Neuronal stem cell (in vitro differentiated cells): ENCODE measurements at regions not wholly inside any gene's neighbourhood (a gene's known extent, or its start where the extent isn't known, plus 50 kb on each side); places are given as distances from the start of the nearest gene placed in this dataset.

Experiments
- DNase-seq: peaks from one replicate; pipeline ENCODE4 v3.0.0-alpha.2; 2013; ENCODE audit warnings: low spot score
- H2AFZ ChIP-seq: one replicate; pipeline ENCODE4 v1.6.1; 2013; ENCODE audit warnings: mild to moderate bottlenecking, low read length, inconsistent platforms
- H2AK5ac ChIP-seq: 2 replicates; pipeline ENCODE4 v1.6.1; 2013; ENCODE audit warnings: low read depth, mild to moderate bottlenecking, inconsistent platforms, low read length, moderate library complexity, mixed read lengths
- H2BK120ac ChIP-seq: 2 replicates; pipeline ENCODE4 v1.6.1; 2013; ENCODE audit warnings: low read depth, mild to moderate bottlenecking, inconsistent platforms, low read length, moderate library complexity, mixed read lengths
- H2BK12ac ChIP-seq: one replicate; pipeline ENCODE4 v1.6.1; 2013; ENCODE audit warnings: low read length, inconsistent platforms
- H2BK15ac ChIP-seq: 2 replicates; pipeline ENCODE4 v1.6.1; 2013; ENCODE audit warnings: mild to moderate bottlenecking, low read length, inconsistent platforms, mixed read lengths
- H2BK5ac ChIP-seq: one replicate; pipeline ENCODE4 v1.6.1; 2013; ENCODE audit warnings: inconsistent platforms, mild to moderate bottlenecking, low read length, moderate library complexity
- H3K14ac ChIP-seq: one replicate; pipeline ENCODE4 v1.6.1; 2013; ENCODE audit warnings: low read length, inconsistent platforms
- H3K18ac ChIP-seq: 2 replicates; pipeline ENCODE4 v1.6.1; 2013; ENCODE audit warnings: low read length, inconsistent platforms
- H3K23ac ChIP-seq: 2 replicates; pipeline ENCODE4 v1.6.1; 2013; ENCODE audit warnings: low read depth, mild to moderate bottlenecking, mixed read lengths, low read length, inconsistent platforms; ENCODE audit not compliant: poor library complexity
- H3K27ac ChIP-seq: replicated peaks from 3 replicates; pipeline ENCODE4 v1.5.1; 2013; ENCODE audit warnings: low read length, inconsistent platforms
- H3K27me3 ChIP-seq, 3 experiments: 2 replicates each; pipeline ENCODE4 v1.6.1; 2013; ENCODE audit warnings: low read length in 3 of 3, mild to moderate bottlenecking in 2 of 3, inconsistent platforms in 1 of 3, low read depth in 1 of 3, mixed read lengths in 1 of 3, moderate library complexity in 1 of 3; ENCODE audit not compliant: control insufficient read depth in 3 of 3, insufficient read depth in 3 of 3
- H3K36me3 ChIP-seq, 2 donors: replicated peaks in 1 of 2; 2 replicates each; pipeline ENCODE4 v1.6.1; 2013; ENCODE audit warnings: low read length in 2 of 2; ENCODE audit not compliant: control insufficient read depth in 2 of 2, insufficient read depth in 2 of 2
- H3K4ac ChIP-seq: 2 replicates; pipeline ENCODE4 v1.6.1; 2013; ENCODE audit warnings: inconsistent platforms, mild to moderate bottlenecking, low read length, moderate library complexity
- H3K4me1 ChIP-seq, 2 donors: 1 replicate in 1 of 2; 2 replicates in 1 of 2; pipeline ENCODE4 v1.6.1; 2013; ENCODE audit warnings: low read length in 2 of 2, low read depth in 1 of 2; ENCODE audit not compliant: control insufficient read depth in 2 of 2, insufficient read depth in 1 of 2
- H3K4me2 ChIP-seq: one replicate; pipeline ENCODE4 v1.6.1; 2013; ENCODE audit warnings: mild to moderate bottlenecking, low read length, inconsistent platforms; ENCODE audit not compliant: insufficient read depth, poor library complexity, severe bottlenecking
- H3K4me3 ChIP-seq, 2 donors: 2 replicates each; pipeline ENCODE4 v1.5.1; 2013; ENCODE audit warnings: low read length in 2 of 2, mild to moderate bottlenecking in 2 of 2, inconsistent platforms in 1 of 2, moderate library complexity in 1 of 2
- H3K79me1 ChIP-seq: one replicate; pipeline ENCODE4 v1.6.1; 2013; ENCODE audit warnings: low read depth, mild to moderate bottlenecking, inconsistent platforms, low read length, moderate library complexity
- H3K9ac ChIP-seq: one replicate; pipeline ENCODE4 v1.6.1; 2013; ENCODE audit warnings: mild to moderate bottlenecking, low read depth, low read length, inconsistent platforms; ENCODE audit not compliant: poor library complexity
- H3K9me3 ChIP-seq, 2 donors: replicated peaks in 1 of 2; 2 replicates each; pipeline versions ENCODE3 to v1.6.1; 2013; ENCODE audit warnings: low read length in 2 of 2, mild to moderate bottlenecking in 2 of 2, inconsistent platforms in 1 of 2, low read depth in 1 of 2, mixed read lengths in 1 of 2, moderate library complexity in 1 of 2; ENCODE audit not compliant: control insufficient read depth in 2 of 2, insufficient read depth in 1 of 2
- H4K8ac ChIP-seq: one replicate; pipeline ENCODE4 v1.6.1; 2013; ENCODE audit warnings: low read depth, mild to moderate bottlenecking, inconsistent platforms, low read length, moderate library complexity
- H4K91ac ChIP-seq: one replicate; pipeline ENCODE4 v1.6.1; 2013; ENCODE audit warnings: low read length, low read depth, mild to moderate bottlenecking, inconsistent platforms; ENCODE audit not compliant: poor library complexity
- WGBS, 2 donors: extraction: QIAGEN DNeasy Blood & Tissue Kit; methylation state at CpG; one replicate each; pipeline ENCODE4 v1.1.7; 2013; ENCODE audit warnings: missing lambda C conversion rate in 2 of 2, mixed read lengths in 1 of 2; ENCODE audit not compliant: insufficient read length in 2 of 2, insufficient replicate concordance in 1 of 2; ENCODE audit errors: extremely low coverage in 2 of 2; 5-methylcytosine and 5-hydroxymethylcytosine counted together

DNA sequence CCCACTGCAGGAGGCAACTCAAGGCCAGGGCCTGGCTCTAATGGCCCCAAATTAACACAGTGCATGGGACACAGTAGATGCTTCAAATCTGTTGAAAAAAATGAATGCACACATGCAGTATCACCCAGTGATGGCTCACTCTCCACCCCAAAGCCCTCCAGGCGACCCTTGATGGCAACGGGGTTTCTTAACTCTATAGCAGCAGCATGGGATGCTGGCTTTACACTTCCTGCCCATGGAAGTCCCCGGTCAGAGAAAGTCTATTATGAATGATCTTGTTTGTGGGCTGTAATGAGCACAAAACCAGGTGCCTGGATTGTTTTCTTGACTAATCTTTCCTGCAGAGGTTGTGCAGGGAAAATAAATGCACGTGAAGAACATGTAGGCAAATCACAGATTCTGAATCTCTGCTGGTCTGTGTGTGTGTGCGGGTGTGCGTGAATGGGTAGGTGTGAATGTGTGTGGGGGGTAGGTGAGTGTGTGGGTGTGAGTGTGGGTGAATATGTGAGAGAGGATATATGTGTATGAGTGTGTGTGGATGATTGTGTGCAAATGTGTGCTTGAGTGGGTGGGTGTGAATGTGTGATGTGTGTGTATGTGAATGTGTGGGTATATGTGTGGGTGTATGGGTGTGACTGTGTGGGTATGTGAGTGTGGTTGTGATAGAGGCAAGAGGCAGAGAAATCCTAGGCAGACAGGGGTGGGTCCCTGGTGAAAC lies 60.1 kb upstream of the MLN start:
- H2AK5ac ChIP-seq, result peak overlapping the region; percentile 64
- no peak overlapping the region for H2BK15ac ChIP-seq
- peaks cover 0 to 18% (median 0%) of the 10 kb centered on the region in 3 experiments for H3K27me3 ChIP-seq
- no peak overlapping the region for H3K9ac ChIP-seq
- no peak overlapping the region for H3K14ac ChIP-seq
- no peak overlapping the region for H3K27ac ChIP-seq
- 100% methylated on average over 1 of the region's 6 CpGs; no CpG with 5 or more reads in 1 of the 2 donors for WGBS, 2 donors
- H3K79me1 ChIP-seq, result no peaks in the 10 kb centered on the region
- H4K91ac ChIP-seq, result no peak overlapping the region
- H2BK120ac ChIP-seq, result no peak overlapping the region
- no peak overlapping the region for H3K4ac ChIP-seq
- H3K4me1 ChIP-seq, result peaks cover 0 to 2% of the 10 kb centered on the region in 2 donors
- H4K8ac ChIP-seq, result no peak overlapping the region
- no peak overlapping the region for H3K23ac ChIP-seq
- no peak overlapping the region for H2BK12ac ChIP-seq
- no peaks in the 10 kb centered on the region for H3K36me3 ChIP-seq
- H2AFZ ChIP-seq, result no peak overlapping the region
- H3K4me3 ChIP-seq, result peak overlapping the region in 1 of 2 donors; percentile 58
- no peak overlapping the region for H3K4me2 ChIP-seq
- H3K18ac ChIP-seq, result peak overlapping the region; percentile 77
- H2BK5ac ChIP-seq, result no peak overlapping the region
- H3K9me3 ChIP-seq, result peaks cover 0 to 4% of the 10 kb centered on the region in 2 donors
- DNase-seq, result no peak

GRCh38 chr6:33863084-33863483 lies 59.3 kb upstream of the MLN start:
- H2AK5ac ChIP-seq, result peak overlapping the region; percentile 64

GRCh38 chr6:33862536-33862935 lies 58.7 kb upstream of the MLN start:
- no peak overlapping the region for H3K4me3 ChIP-seq
- H2AK5ac ChIP-seq, result no peak overlapping the region
- no peak overlapping the region for H2BK5ac ChIP-seq
- H3K4me1 ChIP-seq, result no peaks in the 10 kb centered on the region
- H3K9ac ChIP-seq, result no peak overlapping the region
- WGBS, 2 donors, result no CpG with 5 or more reads among the region's 4 CpGs
- no peak overlapping the region for H3K14ac ChIP-seq
- no peak overlapping the region for H2BK120ac ChIP-seq
- H2BK15ac ChIP-seq, result no peak overlapping the region
- H2AFZ ChIP-seq, result no peak overlapping the region
- H3K9me3 ChIP-seq, result peaks cover 0 to 4% of the 10 kb centered on the region in 2 donors
- H3K4ac ChIP-seq, result no peak overlapping the region
- H2BK12ac ChIP-seq, result no peak overlapping the region
- no peak overlapping the region for H4K91ac ChIP-seq
- H3K4me2 ChIP-seq, result no peak overlapping the region
- H3K36me3 ChIP-seq, result no peaks in the 10 kb centered on the region
- DNase-seq, result no peak
- H3K27me3 ChIP-seq, result peaks cover 0 to 19% (median 0%) of the 10 kb centered on the region in 3 experiments
- H4K8ac ChIP-seq, result no peak overlapping the region
- no peak overlapping the region for H3K23ac ChIP-seq
- no peak overlapping the region for H3K18ac ChIP-seq
- H3K79me1 ChIP-seq, result no peaks in the 10 kb centered on the region
- no peak overlapping the region for H3K27ac ChIP-seq

More at GRCh38 chr6:33863084-33863483, 59.3 kb upstream of the MLN start:
- Histone ChIP-seq H4K91ac (no peak overlapping the region), H2BK5ac (no peak overlapping the region), H3K14ac (no peak overlapping the region), H2BK120ac (no peak overlapping the region), H3K4me3 (no peak overlapping the region), H3K4ac (peak overlapping the region; percentile 23), H3K18ac (peak overlapping the region; percentile 36), H3K79me1 (no peaks in the 10 kb centered on the region), H2AFZ (no peak overlapping the region), H3K9me3 (peaks cover 0 to 4% of the 10 kb centered on the region in 2 donors), H2BK12ac (no peak overlapping the region), H3K27ac (no peak overlapping the region), H2BK15ac (no peak overlapping the region), H3K23ac (no peak overlapping the region), H3K4me1 (no peaks in the 10 kb centered on the region), H3K9ac (no peak overlapping the region), H3K4me2 (no peak overlapping the region), H3K36me3 (no peaks in the 10 kb centered on the region), H4K8ac (no peak overlapping the region), H3K27me3 (peaks cover 0 to 15% (median 0%) of the 10 kb centered on the region in 3 experiments)
- DNase-seq, result no peak
- no CpG with 5 or more reads among the region's 6 CpGs for WGBS, 2 donors

GRCh38 chr6:33861722-33862121 lies 57.9 kb upstream of the MLN start:
- H3K27ac ChIP-seq, result no peak overlapping the region
- no peak overlapping the region for H3K14ac ChIP-seq
- H3K79me1 ChIP-seq, result no peaks in the 10 kb centered on the region
- H3K4me3 ChIP-seq, result no peak overlapping the region
- no peak overlapping the region for H3K4ac ChIP-seq
- H4K91ac ChIP-seq, result no peak overlapping the region
- no CpG with 5 or more reads among the region's 2 CpGs for WGBS, 2 donors
- no peak overlapping the region for H3K18ac ChIP-seq
- H2BK120ac ChIP-seq, result no peak overlapping the region
- no peak overlapping the region for H2AFZ ChIP-seq
- no peak overlapping the region for H4K8ac ChIP-seq
- no peaks in the 10 kb centered on the region for H3K4me1 ChIP-seq
- peaks cover 0 to 4% of the 10 kb centered on the region in 2 donors for H3K9me3 ChIP-seq
- no peak overlapping the region for H2BK15ac ChIP-seq
- no peak overlapping the region for H2BK5ac ChIP-seq
- no peak overlapping the region for H3K23ac ChIP-seq
- no peak overlapping the region for H2AK5ac ChIP-seq
- no peak overlapping the region for H3K4me2 ChIP-seq
- H3K36me3 ChIP-seq, result no peaks in the 10 kb centered on the region
- no peak overlapping the region for H3K9ac ChIP-seq
- peaks cover 0 to 27% (median 0%) of the 10 kb centered on the region in 3 experiments for H3K27me3 ChIP-seq
- DNase-seq, result no peak
- no peak overlapping the region for H2BK12ac ChIP-seq
